Fibroblast of lung (primary cell): ENCODE measurements at regions not wholly inside any gene's neighbourhood (a gene's known extent, or its start where the extent isn't known, plus 50 kb on each side); places are given as distances from the start of the nearest gene placed in this dataset.
"Not testable (repeated sequence)": the region's sequence is repeated elsewhere in the genome, so short reads cannot be mapped to it uniquely, and the experiment has no call there.

Experiments
- DNase-seq, 2 donors: peaks; one replicate each; pipeline versions ENCODE4 v3.0.0 to v3.0.0-alpha.2; 2010; ENCODE audit warnings: low read depth in 2 of 2
- H2AFZ ChIP-seq: 2 replicates; pipeline ENCODE4 v1.5.1; 2012; ENCODE audit warnings: low read length, control low read depth, inconsistent platforms
- H3K27ac ChIP-seq: 2 replicates; pipeline ENCODE4 v1.5.1; 2011; ENCODE audit warnings: low read length, control low read depth; ENCODE audit not compliant: insufficient read depth
- H3K27me3 ChIP-seq: 2 replicates; pipeline ENCODE4 v1.5.1; 2011; ENCODE audit warnings: mild to moderate bottlenecking, low read length; ENCODE audit not compliant: control insufficient read depth, insufficient read depth
- H3K36me3 ChIP-seq: 2 replicates; pipeline ENCODE4 v1.5.1; 2011; ENCODE audit warnings: low read length; ENCODE audit not compliant: control insufficient read depth, insufficient read depth
- H3K4me1 ChIP-seq: 2 replicates; pipeline ENCODE4 v1.5.1; 2011; ENCODE audit warnings: low read length; ENCODE audit not compliant: control insufficient read depth, insufficient read depth; ENCODE audit errors: extremely low read depth
- H3K4me2 ChIP-seq: 2 replicates; pipeline ENCODE4 v1.5.1; 2011; ENCODE audit warnings: low read length, control low read depth; ENCODE audit not compliant: insufficient read depth; ENCODE audit errors: extremely low read depth
- H3K4me3 ChIP-seq, 4 experiments: fragments of 200-600 bp in 1 of 4; sonication (generic) in 1 of 4; replicated peaks in 1 of 4; 2 replicates each; pipeline ENCODE4 v1.5.1; 2011 to 2016; ENCODE audit warnings: low read length in 4 of 4, low read depth in 3 of 4, mild to moderate bottlenecking in 3 of 4, control low read depth in 2 of 4, inconsistent platforms in 1 of 4, mixed read lengths in 1 of 4; ENCODE audit not compliant: insufficient read depth in 1 of 4; ENCODE audit errors: control extremely low read depth in 1 of 4
- H3K79me2 ChIP-seq: 2 replicates; pipeline ENCODE4 v1.5.1; 2012; ENCODE audit warnings: mild to moderate bottlenecking, low read length, inconsistent platforms; ENCODE audit not compliant: control insufficient read depth, insufficient read depth
- H3K9ac ChIP-seq: 2 replicates; pipeline ENCODE4 v1.5.1; 2011; ENCODE audit warnings: mild to moderate bottlenecking, low read length, control low read depth; ENCODE audit not compliant: insufficient read depth
- H3K9me3 ChIP-seq: 2 replicates; pipeline ENCODE4 v1.5.1; 2012; ENCODE audit warnings: low read depth, low read length; ENCODE audit not compliant: control insufficient read depth, insufficient read depth
- H4K20me1 ChIP-seq: 2 replicates; pipeline ENCODE4 v1.5.1; 2011; ENCODE audit warnings: low read length; ENCODE audit not compliant: control insufficient read depth, insufficient read depth; ENCODE audit errors: extremely low read depth
- EZH2 ChIP-seq: IDR thresholded peaks from 2 replicates; pipeline ENCODE4 v1.5.1; 2012; ENCODE audit warnings: low read length, control low read depth, mild to moderate bottlenecking; ENCODE audit errors: missing control alignments
- TF ChIP-seq, protein P1 (sequence below), 2 donors: IDR thresholded peaks in 1 of 2; conservative IDR thresholded peaks in 1 of 2; 1 replicate in 1 of 2; 2 replicates in 1 of 2; pipeline ENCODE4 v1.5.1; 2011 to 2012; ENCODE audit warnings: low read length in 2 of 2, control low read depth in 1 of 2, inconsistent platforms in 1 of 2, low read depth in 1 of 2, mild to moderate bottlenecking in 1 of 2

DNA sequence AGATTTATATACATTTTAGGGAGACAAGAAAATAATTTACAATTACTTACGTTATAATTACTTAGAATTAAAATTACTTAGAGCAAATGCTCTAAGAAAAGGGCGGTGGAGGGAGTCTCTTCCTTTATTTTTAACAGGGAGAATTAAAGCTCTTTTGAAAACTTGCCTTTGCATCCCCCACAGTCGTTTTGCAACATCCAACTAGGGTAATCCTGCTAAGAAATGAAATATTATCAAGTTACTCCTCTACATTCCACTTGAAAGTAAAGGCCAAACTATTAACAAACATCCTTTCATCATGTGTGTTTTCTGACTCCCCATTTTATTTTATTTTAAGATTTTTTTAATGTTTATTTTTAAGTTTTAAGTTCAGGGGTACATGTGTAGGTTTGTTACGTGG lies 1358.5 kb downstream of the NCAM2 start:
- Histone ChIP-seq H3K27ac (no peak overlapping the region), H3K9me3 (no peaks in the 10 kb centered on the region), H3K36me3 (no peaks in the 10 kb centered on the region), H3K79me2 (no peaks in the 10 kb centered on the region), H3K27me3 (no peaks in the 10 kb centered on the region), H3K4me2 (no peak overlapping the region), H4K20me1 (no peaks in the 10 kb centered on the region), H2AFZ (no peak overlapping the region), H3K9ac (no peak overlapping the region), H3K4me3 (no peak overlapping the region), H3K4me1 (no peaks in the 10 kb centered on the region)
- TF ChIP-seq, protein P1, sequence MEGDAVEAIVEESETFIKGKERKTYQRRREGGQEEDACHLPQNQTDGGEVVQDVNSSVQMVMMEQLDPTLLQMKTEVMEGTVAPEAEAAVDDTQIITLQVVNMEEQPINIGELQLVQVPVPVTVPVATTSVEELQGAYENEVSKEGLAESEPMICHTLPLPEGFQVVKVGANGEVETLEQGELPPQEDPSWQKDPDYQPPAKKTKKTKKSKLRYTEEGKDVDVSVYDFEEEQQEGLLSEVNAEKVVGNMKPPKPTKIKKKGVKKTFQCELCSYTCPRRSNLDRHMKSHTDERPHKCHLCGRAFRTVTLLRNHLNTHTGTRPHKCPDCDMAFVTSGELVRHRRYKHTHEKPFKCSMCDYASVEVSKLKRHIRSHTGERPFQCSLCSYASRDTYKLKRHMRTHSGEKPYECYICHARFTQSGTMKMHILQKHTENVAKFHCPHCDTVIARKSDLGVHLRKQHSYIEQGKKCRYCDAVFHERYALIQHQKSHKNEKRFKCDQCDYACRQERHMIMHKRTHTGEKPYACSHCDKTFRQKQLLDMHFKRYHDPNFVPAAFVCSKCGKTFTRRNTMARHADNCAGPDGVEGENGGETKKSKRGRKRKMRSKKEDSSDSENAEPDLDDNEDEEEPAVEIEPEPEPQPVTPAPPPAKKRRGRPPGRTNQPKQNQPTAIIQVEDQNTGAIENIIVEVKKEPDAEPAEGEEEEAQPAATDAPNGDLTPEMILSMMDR (conservative IDR thresholded peaks at IDR 0.05 in 1 of 2, IDR thresholded peaks at IDR 0.05 in 1 of 2; ENCODE audit: low read depth in 1 of 2, low read length in 2 of 2): no peak
- no peak for TF ChIP-seq EZH2
- no peak for DNase-seq

DNA sequence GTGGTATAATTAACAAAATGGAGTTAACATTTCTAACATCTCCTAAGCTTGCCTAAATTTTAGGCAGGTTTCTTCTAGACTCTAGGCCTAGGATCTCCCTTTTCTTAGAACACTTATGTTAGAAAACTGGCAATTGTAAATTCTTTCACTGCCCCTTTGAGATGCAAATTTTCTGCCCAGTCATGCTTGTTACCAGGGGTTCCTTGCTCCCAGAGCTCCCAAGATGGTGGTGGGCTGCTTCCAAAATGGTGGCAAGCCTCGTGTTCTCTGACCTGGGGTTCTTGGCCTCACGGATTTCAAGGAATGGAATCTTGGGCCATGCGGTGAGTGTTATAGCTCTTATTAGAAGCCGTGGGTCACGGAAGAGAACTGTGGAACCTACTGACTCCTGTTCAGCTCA lies 1361.4 kb downstream of the NCAM2 start:
- H3K4me3 ChIP-seq: not testable (repeated sequence)

DNA sequence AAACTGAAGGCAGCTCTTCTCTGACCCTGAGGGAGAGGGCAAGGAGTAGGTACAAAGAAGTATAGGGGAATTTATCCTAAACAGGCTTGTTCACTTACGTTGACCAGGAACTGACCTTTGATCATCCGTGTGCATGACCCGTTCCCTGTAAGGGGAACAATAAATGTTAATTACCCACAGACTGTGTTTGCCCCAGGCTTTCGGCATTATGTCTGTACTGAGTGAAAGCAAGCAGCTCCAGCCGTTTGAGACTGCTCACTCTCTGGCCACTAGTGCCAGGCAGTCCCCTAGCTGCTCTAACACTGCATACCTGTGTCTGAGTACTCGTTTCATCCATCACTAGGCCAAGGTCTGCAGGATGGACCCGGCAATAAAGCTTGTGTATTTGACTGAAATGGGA lies 1365.3 kb downstream of the NCAM2 start:
- Histone ChIP-seq H3K4me1 (no peaks in the 10 kb centered on the region), H3K36me3 (no peaks in the 10 kb centered on the region), H3K27me3 (no peaks in the 10 kb centered on the region), H2AFZ (no peak overlapping the region), H3K9ac (no peak overlapping the region), H4K20me1 (no peaks in the 10 kb centered on the region), H3K27ac (no peak overlapping the region), H3K79me2 (no peaks in the 10 kb centered on the region), H3K4me3 (no peak overlapping the region), H3K4me2 (no peak overlapping the region), H3K9me3 (no peaks in the 10 kb centered on the region)
- DNase-seq: no peak
- no peak for TF ChIP-seq EZH2
- TF ChIP-seq, protein P1 (conservative IDR thresholded peaks at IDR 0.05 in 1 of 2, IDR thresholded peaks at IDR 0.05 in 1 of 2; ENCODE audit: low read depth in 1 of 2, low read length in 2 of 2): no peak

More for the DNA sequence above, 1361.4 kb downstream of the NCAM2 start:
- not testable (repeated sequence) for H3K4me1 ChIP-seq, H4K20me1 ChIP-seq, H3K9me3 ChIP-seq, H2AFZ ChIP-seq, H3K27ac ChIP-seq, H3K79me2 ChIP-seq, H3K4me2 ChIP-seq, DNase-seq, H3K27me3 ChIP-seq, H3K9ac ChIP-seq, H3K36me3 ChIP-seq

DNA sequence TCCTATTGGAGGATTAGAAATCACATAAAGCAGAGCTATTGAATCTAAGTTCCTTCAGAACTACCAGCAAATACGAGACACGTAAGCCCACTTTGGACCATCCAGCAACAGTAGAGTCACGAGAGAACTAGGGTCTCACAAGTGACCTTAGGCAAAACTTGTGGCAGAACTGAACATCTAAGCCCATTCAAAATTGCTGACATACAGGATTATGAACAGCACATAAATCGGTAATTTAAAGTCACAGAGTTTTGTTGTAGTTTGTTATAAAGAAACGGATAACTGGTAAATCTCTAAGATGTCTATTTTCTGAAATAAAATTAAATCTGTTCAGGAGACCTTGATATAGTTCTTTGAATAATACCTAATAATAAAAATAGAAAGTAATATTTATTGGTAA lies 1366.0 kb downstream of the NCAM2 start:
- H3K4me1 ChIP-seq: no peaks in the 10 kb centered on the region
- no peak overlapping the region for H3K4me2 ChIP-seq
- no peaks in the 10 kb centered on the region for H3K36me3 ChIP-seq
- H3K4me3 ChIP-seq: no peak overlapping the region
- no peak overlapping the region for H3K9ac ChIP-seq
- no peak for TF ChIP-seq EZH2
- TF ChIP-seq, protein P1 (conservative IDR thresholded peaks at IDR 0.05 in 1 of 2, IDR thresholded peaks at IDR 0.05 in 1 of 2; ENCODE audit: low read depth in 1 of 2, low read length in 2 of 2): no peak
- H3K27me3 ChIP-seq: no peaks in the 10 kb centered on the region
- no peak overlapping the region for H3K27ac ChIP-seq
- no peaks in the 10 kb centered on the region for H3K9me3 ChIP-seq
- no peak overlapping the region for H2AFZ ChIP-seq
- no peaks in the 10 kb centered on the region for H3K79me2 ChIP-seq
- no peaks in the 10 kb centered on the region for H4K20me1 ChIP-seq
- DNase-seq: no peak
